ENCODE measurements at regions not wholly inside any gene's neighbourhood (a gene's known extent, or its start where the extent isn't known, plus 50 kb on each side); places are given as distances from the start of the nearest gene placed in this dataset.

- no peak for TF ChIP-seq CTCF (IDR thresholded peaks at IDR 0.05)
- no peak for TF ChIP-seq EZH2 (IDR thresholded peaks at IDR 0.05; ENCODE audit: borderline replicate concordance, insufficient read depth, low read depth, low read length, poor library complexity, severe bottlenecking)
Observed at GRCh38 chr2:17107871-17108270, 410.4 kb downstream of the RAD51AP2 start.
